ENCODE measurements at regions not wholly inside any gene's neighbourhood (a gene's known extent, or its start where the extent isn't known, plus 50 kb on each side); places are given as distances from the start of the nearest gene placed in this dataset.

DNA sequence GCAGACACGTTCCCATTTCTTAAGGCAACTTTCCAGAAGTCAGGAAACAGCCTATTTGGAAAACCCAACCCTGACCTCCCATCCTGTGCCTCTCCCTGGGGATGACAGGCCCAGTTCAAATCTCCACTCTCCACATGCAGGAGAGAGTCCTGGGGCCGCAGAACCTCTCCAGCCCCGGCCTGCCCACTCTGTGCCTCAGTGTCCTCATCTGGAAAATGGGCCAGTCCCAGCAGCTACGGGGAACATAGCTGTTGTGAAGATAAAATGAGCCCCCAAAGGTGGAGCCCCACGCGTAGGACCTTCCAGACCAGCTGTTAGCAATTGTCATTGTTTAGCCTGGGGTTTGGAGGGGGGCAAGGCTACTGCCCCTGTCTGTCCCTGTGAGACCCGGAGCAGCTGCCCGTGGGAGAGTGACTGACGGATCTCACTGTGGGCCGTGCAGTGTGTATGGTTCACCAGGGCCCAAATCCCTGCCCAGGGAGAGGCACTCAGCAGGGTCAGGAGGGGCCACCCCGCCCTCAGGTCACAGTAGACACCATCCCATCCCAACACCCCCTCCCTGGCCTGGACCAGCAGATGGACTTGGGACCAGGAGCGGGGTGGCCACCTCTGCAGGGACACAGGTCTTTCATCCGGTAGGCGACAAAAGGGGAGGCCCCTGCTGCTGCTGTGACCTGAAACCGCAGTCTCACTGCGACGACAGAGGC, 145.9 kb downstream of the CTTN start:
- POLR2A ChIA-PET, result no interaction called here

GRCh38 chr11:70544774-70545609, 146.7 kb downstream of the CTTN start:
- no peaks in the 10 kb centered on the region for H3K27me3 Mint-ChIP-seq (ENCODE audit: low read depth)
- ChIA-PET POLR2A (no interaction called here), CTCF (interaction anchor here (1.1 kb wide), 1 partner anchor 11 kb away, joined by 3 read pairs; no protein-coding TSS in a partner anchor)
- H3K9me3 Mint-ChIP-seq (ENCODE audit: insufficient read depth), result no peaks in the 10 kb centered on the region
- no peaks in the 10 kb centered on the region for H3K4me1 Mint-ChIP-seq (ENCODE audit: low read depth)
- H3K27ac Mint-ChIP-seq, result no peak overlapping the region
- H3K4me3 Mint-ChIP-seq, result no peak overlapping the region
- H3K36me3 Mint-ChIP-seq (ENCODE audit: low read depth), result no peaks in the 10 kb centered on the region
- DNase-seq (no peak), ATAC-seq (no peak)

More for the DNA sequence above, 145.9 kb downstream of the CTTN start:
- no peaks in the 10 kb centered on the region for H3K36me3 Mint-ChIP-seq (ENCODE audit: low read depth)
- no peaks in the 10 kb centered on the region for H3K9me3 Mint-ChIP-seq (ENCODE audit: insufficient read depth)
- no peak for DNase-seq
- H3K4me3 Mint-ChIP-seq, result no peak overlapping the region
- CTCF ChIA-PET, result no interaction called here
- ATAC-seq, result no peak
- no peaks in the 10 kb centered on the region for H3K27me3 Mint-ChIP-seq (ENCODE audit: low read depth)
- H3K4me1 Mint-ChIP-seq (ENCODE audit: low read depth), result no peaks in the 10 kb centered on the region
- H3K27ac Mint-ChIP-seq, result no peak overlapping the region

- Mint-ChIP-seq H3K27ac (no peak overlapping the region), H3K9me3 (ENCODE audit: insufficient read depth) (no peaks in the 10 kb centered on the region), H3K4me1 (ENCODE audit: low read depth) (no peaks in the 10 kb centered on the region), H3K27me3 (ENCODE audit: low read depth) (no peaks in the 10 kb centered on the region), H3K36me3 (ENCODE audit: low read depth) (no peaks in the 10 kb centered on the region), H3K4me3 (no peak overlapping the region)
- ChIA-PET POLR2A (no interaction called here), CTCF (interaction anchor here (1.1 kb wide), 1 partner anchor 10 kb away, joined by 3 read pairs; no protein-coding TSS in a partner anchor)
- ATAC-seq (no peak), DNase-seq (no peak)
Measured at GRCh38 chr11:70545610-70545912, 147.2 kb downstream of the CTTN start.

GRCh38 chr11:70546191-70546940, 148.0 kb downstream of the CTTN start:
- ChIA-PET CTCF (no interaction called here), POLR2A (interaction anchor here (0.6 kb wide), 1 partner anchor 799 kb away, joined by 3 read pairs; no protein-coding TSS in a partner anchor)
- Mint-ChIP-seq H3K4me3 (no peak overlapping the region), H3K27ac (no peak overlapping the region), H3K36me3 (ENCODE audit: low read depth) (no peaks in the 10 kb centered on the region), H3K9me3 (ENCODE audit: insufficient read depth) (no peaks in the 10 kb centered on the region), H3K4me1 (ENCODE audit: low read depth) (no peaks in the 10 kb centered on the region), H3K27me3 (ENCODE audit: low read depth) (no peaks in the 10 kb centered on the region)
- ATAC-seq (no peak), DNase-seq (no peak)

GRCh38 chr11:70547386-70547785, 149.1 kb downstream of the CTTN start:
- DNase-seq (no peak), ATAC-seq (no peak)
- POLR2A ChIA-PET, result interaction anchor here (0.6 kb wide), 1 partner anchor 800 kb away, joined by 3 read pairs; no protein-coding TSS in a partner anchor
- Mint-ChIP-seq H3K4me3 (no peak overlapping the region), H3K4me1 (ENCODE audit: low read depth) (no peaks in the 10 kb centered on the region), H3K27me3 (ENCODE audit: low read depth) (no peaks in the 10 kb centered on the region), H3K27ac (no peak overlapping the region), H3K36me3 (ENCODE audit: low read depth) (no peaks in the 10 kb centered on the region), H3K9me3 (ENCODE audit: insufficient read depth) (no peaks in the 10 kb centered on the region)
- CTCF ChIA-PET, result no interaction called here

- H3K27me3 Mint-ChIP-seq (ENCODE audit: low read depth), result no peaks in the 10 kb centered on the region
Measured at GRCh38 chr11:70547821-70548670, 149.7 kb downstream of the CTTN start.

GRCh38 chr11:70548976-70549375, 150.6 kb downstream of the CTTN start:
- ATAC-seq, result no peak
- Mint-ChIP-seq H3K9me3 (ENCODE audit: insufficient read depth) (no peaks in the 10 kb centered on the region), H3K4me1 (ENCODE audit: low read depth) (no peaks in the 10 kb centered on the region), H3K4me3 (no peak overlapping the region), H3K27me3 (ENCODE audit: low read depth) (no peaks in the 10 kb centered on the region), H3K36me3 (ENCODE audit: low read depth) (no peaks in the 10 kb centered on the region), H3K27ac (no peak overlapping the region)
- no peak for DNase-seq
- CTCF ChIA-PET, result no interaction called here
- POLR2A ChIA-PET, result no interaction called here

More at GRCh38 chr11:70547821-70548670, 149.7 kb downstream of the CTTN start:
- Mint-ChIP-seq H3K27ac (no peak overlapping the region), H3K9me3 (ENCODE audit: insufficient read depth) (no peaks in the 10 kb centered on the region), H3K4me3 (no peak overlapping the region), H3K36me3 (ENCODE audit: low read depth) (no peaks in the 10 kb centered on the region), H3K4me1 (ENCODE audit: low read depth) (no peaks in the 10 kb centered on the region)
- POLR2A ChIA-PET, result no interaction called here
- no peak for DNase-seq
- CTCF ChIA-PET, result no interaction called here
- ATAC-seq, result no peak

DNA sequence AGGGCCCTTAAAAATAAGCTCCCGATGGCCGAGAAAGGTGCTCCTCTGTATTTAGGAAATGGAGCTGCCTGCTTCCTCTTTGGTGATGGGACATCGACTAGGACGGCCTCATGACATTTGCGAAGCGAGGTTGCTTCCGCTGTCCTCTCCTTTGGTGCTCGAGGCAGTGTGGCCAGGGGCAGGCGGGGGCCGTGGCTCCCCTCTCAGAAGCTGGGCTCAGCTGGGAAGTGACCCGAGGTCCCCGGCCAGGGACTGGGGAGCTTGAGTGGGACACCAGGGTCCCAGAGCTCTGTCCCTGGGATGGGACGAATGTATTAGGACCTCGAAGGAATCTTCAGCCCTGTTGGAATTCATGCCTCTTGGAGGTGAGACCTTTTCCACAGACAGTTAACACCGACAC, 151.1 kb downstream of the CTTN start:
- ChIA-PET CTCF (no interaction called here), POLR2A (no interaction called here)
- ATAC-seq (no peak), DNase-seq (no peak)
- no peaks in the 10 kb centered on the region for H3K27me3 Mint-ChIP-seq (ENCODE audit: low read depth)
- H3K4me3 Mint-ChIP-seq, result no peak overlapping the region
- H3K9me3 Mint-ChIP-seq (ENCODE audit: insufficient read depth), result no peaks in the 10 kb centered on the region
- H3K36me3 Mint-ChIP-seq (ENCODE audit: low read depth), result no peaks in the 10 kb centered on the region
- no peaks in the 10 kb centered on the region for H3K4me1 Mint-ChIP-seq (ENCODE audit: low read depth)
- no peak overlapping the region for H3K27ac Mint-ChIP-seq

DNA sequence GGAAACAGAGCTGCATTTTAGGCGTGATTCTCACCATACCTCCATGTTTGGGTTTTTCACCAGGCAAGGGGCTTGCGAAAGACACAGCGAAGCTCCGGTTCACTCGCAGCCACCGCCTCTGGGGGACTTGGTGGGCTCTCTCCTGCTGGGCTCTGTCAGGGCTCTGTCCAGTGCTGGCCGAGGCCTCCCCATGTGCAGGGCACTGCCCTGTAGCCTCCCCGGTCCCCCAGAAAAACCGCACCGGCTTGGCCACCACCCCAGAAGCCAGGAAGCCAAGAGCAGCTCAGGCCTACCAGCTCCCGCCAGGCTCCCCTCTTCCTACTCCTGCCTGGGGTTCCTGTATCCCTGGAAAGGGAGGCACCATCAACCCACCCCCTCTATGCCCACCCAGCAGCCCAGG, 151.5 kb downstream of the CTTN start:
- DNase-seq (no peak), ATAC-seq (no peak)
- POLR2A ChIA-PET, result no interaction called here
- Mint-ChIP-seq H3K4me3 (no peak overlapping the region), H3K4me1 (ENCODE audit: low read depth) (no peaks in the 10 kb centered on the region), H3K27ac (no peak overlapping the region), H3K9me3 (ENCODE audit: insufficient read depth) (no peaks in the 10 kb centered on the region), H3K36me3 (ENCODE audit: low read depth) (no peaks in the 10 kb centered on the region), H3K27me3 (ENCODE audit: low read depth) (no peaks in the 10 kb centered on the region)
- CTCF ChIA-PET, result no interaction called here

DNA sequence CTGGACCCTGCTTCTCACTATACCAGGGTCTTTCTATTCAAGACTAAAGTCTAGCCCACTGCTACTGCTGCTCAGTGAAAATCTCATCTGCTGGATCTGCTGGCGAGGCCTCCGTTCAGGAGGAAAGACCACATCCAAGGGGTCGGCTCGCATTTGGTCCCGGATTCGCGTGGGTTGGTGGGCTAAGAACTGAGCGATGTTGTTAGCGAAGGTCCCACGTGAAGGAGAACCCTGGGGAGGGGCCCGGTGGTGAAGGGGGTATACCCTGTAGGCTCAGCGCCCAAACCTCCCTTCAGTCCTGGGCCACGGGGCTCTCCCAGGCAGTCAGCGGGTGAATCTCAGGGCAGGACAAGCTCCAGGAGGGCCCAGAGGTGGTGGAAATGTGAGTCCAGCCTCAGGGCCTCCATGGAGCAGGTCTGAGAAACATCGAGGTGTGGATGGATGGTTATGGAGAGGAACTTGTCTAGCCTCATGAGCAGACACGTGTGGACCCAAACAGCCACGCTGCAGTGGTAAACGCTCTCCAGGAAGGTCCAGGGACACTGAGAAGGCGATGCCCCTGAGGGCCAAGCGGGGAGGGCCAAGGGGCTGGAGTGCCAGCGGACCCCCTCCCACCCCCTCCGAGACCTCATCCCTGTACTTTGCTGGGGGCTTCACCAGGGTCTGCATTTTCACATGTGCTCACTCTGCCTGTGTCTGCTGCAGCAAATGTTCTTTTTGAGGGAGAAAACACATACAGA, 152.3 kb downstream of the CTTN start:
- H3K36me3 Mint-ChIP-seq (ENCODE audit: low read depth), result no peaks in the 10 kb centered on the region
- no peaks in the 10 kb centered on the region for H3K4me1 Mint-ChIP-seq (ENCODE audit: low read depth)
- ChIA-PET CTCF (no interaction called here), POLR2A (no interaction called here)
- no peaks in the 10 kb centered on the region for H3K27me3 Mint-ChIP-seq (ENCODE audit: low read depth)
- H3K27ac Mint-ChIP-seq, result no peak overlapping the region
- no peak overlapping the region for H3K4me3 Mint-ChIP-seq
- ATAC-seq (no peak), DNase-seq (no peak)
- no peaks in the 10 kb centered on the region for H3K9me3 Mint-ChIP-seq (ENCODE audit: insufficient read depth)

Measured in activated CD8-positive, alpha-beta T cell treated with anti-CD3 and anti-CD28 coated beads, Interleukin-2, amount 10 ng/mL, durations not matched to agents 7 days and 5 days (primary cell).